ENCODE measurements at regions not wholly inside any gene's neighbourhood (a gene's known extent, or its start where the extent isn't known, plus 50 kb on each side); places are given as distances from the start of the nearest gene placed in this dataset.

DNA sequence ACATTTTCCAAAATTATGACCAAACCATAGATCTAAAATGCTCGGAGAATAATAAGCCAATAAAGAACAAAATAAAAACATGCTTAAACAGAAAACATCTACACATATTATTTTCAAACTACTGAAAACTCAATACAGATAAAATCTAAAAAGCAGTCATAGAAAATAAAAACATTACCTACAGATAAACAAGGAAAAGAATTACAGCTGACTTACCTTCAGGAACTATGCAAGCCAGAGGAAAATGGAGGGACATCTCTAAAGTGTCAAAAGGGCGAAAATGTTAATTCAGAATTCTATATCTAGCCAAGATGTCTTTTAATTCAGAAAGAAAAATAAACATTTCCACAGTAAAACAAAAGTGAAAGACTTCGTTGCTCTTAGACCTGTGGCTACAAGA lies 112.9 kb upstream of the GYPC start:
- intact Hi-C loops (cut with micrococcal nuclease) = no loop called here
- H3K36me3 ChIP-seq = no peaks in the 10 kb centered on the region
- no peak overlapping the region for H3K27ac ChIP-seq (replicated peaks)
- DNase-seq = no peak
- TF ChIP-seq CTCF (IDR thresholded peaks at IDR 0.05; ENCODE audit: borderline replicate concordance) = no peak
- H3K4me1 ChIP-seq = no peaks in the 10 kb centered on the region
- H3K9me3 ChIP-seq (replicated peaks) = peaks cover 31% of the 10 kb centered on the region
- no peaks in the 10 kb centered on the region for H3K27me3 ChIP-seq (ENCODE audit: low read depth)
- no peak overlapping the region for H3K4me3 ChIP-seq

- Histone ChIP-seq H3K36me3 (no peaks in the 10 kb centered on the region), H3K4me1 (no peaks in the 10 kb centered on the region), H3K27ac (replicated peaks) (no peak overlapping the region), H3K9me3 (replicated peaks) (peaks cover 19% of the 10 kb centered on the region), H3K27me3 (ENCODE audit: low read depth) (no peaks in the 10 kb centered on the region), H3K4me3 (no peak overlapping the region)
- intact Hi-C loops (cut with micrococcal nuclease) = no loop called here
- DNase-seq = no peak
- no peak for TF ChIP-seq CTCF (IDR thresholded peaks at IDR 0.05; ENCODE audit: borderline replicate concordance)
Measured at GRCh38 chr2:126558029-126558428, 97.9 kb upstream of the GYPC start.

GRCh38 chr2:126568734-126569133 lies 87.2 kb upstream of the GYPC start:
- no peaks in the 10 kb centered on the region for H3K27me3 ChIP-seq (ENCODE audit: low read depth)
- TF ChIP-seq CTCF (IDR thresholded peaks at IDR 0.05; ENCODE audit: borderline replicate concordance) = no peak
- intact Hi-C loops (cut with micrococcal nuclease) = no loop called here
- H3K9me3 ChIP-seq (replicated peaks) = no peaks in the 10 kb centered on the region
- H3K4me1 ChIP-seq = no peaks in the 10 kb centered on the region
- H3K4me3 ChIP-seq = no peak overlapping the region
- DNase-seq = no peak
- H3K36me3 ChIP-seq = no peaks in the 10 kb centered on the region
- no peak overlapping the region for H3K27ac ChIP-seq (replicated peaks)

DNA sequence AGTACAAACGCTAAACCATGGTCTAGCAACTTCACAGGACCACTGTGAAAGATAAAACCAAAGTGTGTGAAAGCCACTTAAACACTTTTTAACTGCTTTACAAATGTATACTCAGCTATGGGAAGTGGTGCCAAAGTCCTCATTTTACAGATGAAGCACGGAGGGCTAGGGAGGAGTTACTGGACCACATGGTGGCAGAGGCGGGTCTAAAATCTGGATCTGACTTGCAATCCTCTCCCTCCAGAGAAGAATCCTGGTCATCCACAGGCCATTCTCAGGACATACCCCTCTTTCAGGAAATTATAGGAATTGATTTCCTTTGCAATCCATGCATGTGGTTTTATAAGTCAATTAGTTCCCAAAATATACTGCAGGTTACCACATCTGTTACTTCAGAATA lies 84.6 kb upstream of the GYPC start:
- DNase-seq = no peak
- Histone ChIP-seq H3K4me1 (no peaks in the 10 kb centered on the region), H3K27me3 (ENCODE audit: low read depth) (no peaks in the 10 kb centered on the region), H3K9me3 (replicated peaks) (no peaks in the 10 kb centered on the region), H3K27ac (replicated peaks) (no peak overlapping the region), H3K36me3 (no peaks in the 10 kb centered on the region), H3K4me3 (no peak overlapping the region)
- TF ChIP-seq CTCF (IDR thresholded peaks at IDR 0.05; ENCODE audit: borderline replicate concordance) = no peak
- intact Hi-C loops (cut with micrococcal nuclease) = no loop called here

- peaks cover 6% of the 10 kb centered on the region for H3K9me3 ChIP-seq (replicated peaks)
- no peak for TF ChIP-seq CTCF (IDR thresholded peaks at IDR 0.05; ENCODE audit: borderline replicate concordance)
- no peaks in the 10 kb centered on the region for H3K36me3 ChIP-seq
- H3K27ac ChIP-seq (replicated peaks) = no peak overlapping the region
- intact Hi-C loops (cut with micrococcal nuclease) = no loop called here
- H3K4me3 ChIP-seq = no peak overlapping the region
- H3K27me3 ChIP-seq (ENCODE audit: low read depth) = no peaks in the 10 kb centered on the region
- no peak for DNase-seq
- no peaks in the 10 kb centered on the region for H3K4me1 ChIP-seq
Measured at GRCh38 chr2:126575631-126576030, 80.3 kb upstream of the GYPC start.

DNA sequence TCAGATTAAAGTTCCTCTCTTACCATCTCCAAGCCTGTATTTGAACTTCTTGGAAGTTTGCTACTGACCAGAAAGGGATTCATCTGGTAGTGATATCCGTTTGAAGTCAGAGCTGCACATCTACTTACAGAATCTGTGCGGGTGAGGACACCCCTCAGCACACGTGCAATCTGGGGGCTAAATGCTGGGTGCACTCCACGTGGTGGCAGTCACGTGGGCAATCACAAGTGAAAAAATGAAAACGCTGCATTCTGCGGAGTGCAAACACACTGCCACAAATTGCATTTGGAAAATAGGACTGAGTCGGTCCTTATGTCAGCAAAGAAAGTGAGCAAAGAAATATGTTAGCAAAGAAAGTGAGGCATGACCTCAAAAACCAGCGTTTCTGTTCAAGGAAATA lies 76.1 kb upstream of the GYPC start:
- no peak for TF ChIP-seq CTCF (IDR thresholded peaks at IDR 0.05; ENCODE audit: borderline replicate concordance)
- no peak overlapping the region for H3K4me3 ChIP-seq
- H3K36me3 ChIP-seq = no peaks in the 10 kb centered on the region
- H3K27me3 ChIP-seq (ENCODE audit: low read depth) = no peaks in the 10 kb centered on the region
- peaks cover 6% of the 10 kb centered on the region for H3K9me3 ChIP-seq (replicated peaks)
- no peak overlapping the region for H3K27ac ChIP-seq (replicated peaks)
- intact Hi-C loops (cut with micrococcal nuclease) = no loop called here
- no peaks in the 10 kb centered on the region for H3K4me1 ChIP-seq
- DNase-seq = no peak

Measured in left ventricle myocardium inferior (tissue), 1 donor.